GM12892 (cell line): ENCODE measurements at regions not wholly inside any gene's neighbourhood (a gene's known extent, or its start where the extent isn't known, plus 50 kb on each side); places are given as distances from the start of the nearest gene placed in this dataset.

ENCODE experiments used
- POLR2A ChIP-seq: IDR thresholded peaks from 2 replicates; pipeline ENCODE4 v1.6.1; 2011; ENCODE audit warnings: low read depth, low read length, control low read depth
- POLR2AphosphoS5 ChIP-seq: IDR thresholded peaks from 2 replicates; pipeline ENCODE4 v1.6.1; 2011; ENCODE audit warnings: low read depth, low read length, control low read depth
- TAF1 ChIP-seq: IDR thresholded peaks from 2 replicates; pipeline ENCODE4 v1.6.1; 2011; ENCODE audit warnings: low read depth, mild to moderate bottlenecking, control low read depth, low read length, borderline replicate concordance

DNA sequence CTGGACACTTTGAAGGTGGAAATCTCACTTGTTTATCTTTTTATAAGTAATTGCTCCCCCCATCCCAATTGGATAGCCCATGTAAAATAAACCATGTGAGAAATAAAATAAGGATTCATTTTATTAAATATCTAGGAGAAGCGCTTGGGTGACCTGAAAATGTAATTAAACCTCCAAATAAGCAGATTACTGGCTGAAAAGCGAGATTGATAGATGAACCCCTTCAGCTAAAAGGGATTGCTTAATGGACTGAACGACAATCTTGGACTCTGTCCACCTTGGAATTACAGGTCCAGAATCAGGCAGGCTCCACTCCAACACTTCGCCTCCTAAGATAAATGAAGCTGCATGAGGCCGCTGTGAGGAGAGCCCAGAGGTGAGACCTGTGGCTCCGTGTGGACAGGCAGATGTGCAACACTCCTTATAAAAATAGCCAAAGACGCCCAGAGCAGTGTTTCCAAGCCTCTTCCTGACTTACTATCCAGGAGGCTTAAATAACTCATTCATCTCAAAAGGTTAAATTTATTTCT is 441.5 kb downstream of the MTX2 start:
- TF ChIP-seq POLR2A (no peak), TAF1 (no peak), POLR2AphosphoS5 (no peak)
